GM11168 (cell line): ENCODE measurements at regions not wholly inside any gene's neighbourhood (a gene's known extent, or its start where the extent isn't known, plus 50 kb on each side); places are given as distances from the start of the nearest gene placed in this dataset.

ENCODE experiments used
- in situ Hi-C: fragments of 300-500 bp; cut with MboI; formaldehyde crosslinking; loops from one replicate; pipeline ENCODE4 v1.12.0; 2022; ENCODE audit warnings: low sequenced_read_pairs; ENCODE audit not compliant: unreplicated experiment

DNA sequence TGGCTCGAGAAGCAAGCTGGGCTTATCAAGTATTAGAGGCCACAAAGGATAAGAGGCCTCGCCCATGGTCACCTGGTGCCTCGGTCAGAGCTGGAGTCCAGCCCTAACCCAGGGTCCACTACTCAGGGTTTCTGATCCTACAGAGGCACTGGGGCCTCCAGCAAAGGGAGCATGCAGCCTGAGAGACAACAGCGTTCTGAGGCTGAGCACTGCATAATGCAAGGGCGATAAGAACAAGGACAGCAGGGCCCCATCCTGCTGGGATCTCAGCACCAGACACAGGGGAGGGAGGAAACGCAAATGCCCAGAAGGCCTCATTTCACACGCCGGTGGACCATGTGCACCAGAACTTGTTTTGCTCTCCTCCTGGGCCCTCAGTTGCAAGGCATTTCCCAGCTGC lies 63.0 kb downstream of the C5orf15 start:
- in situ Hi-C loops = no loop called here

DNA sequence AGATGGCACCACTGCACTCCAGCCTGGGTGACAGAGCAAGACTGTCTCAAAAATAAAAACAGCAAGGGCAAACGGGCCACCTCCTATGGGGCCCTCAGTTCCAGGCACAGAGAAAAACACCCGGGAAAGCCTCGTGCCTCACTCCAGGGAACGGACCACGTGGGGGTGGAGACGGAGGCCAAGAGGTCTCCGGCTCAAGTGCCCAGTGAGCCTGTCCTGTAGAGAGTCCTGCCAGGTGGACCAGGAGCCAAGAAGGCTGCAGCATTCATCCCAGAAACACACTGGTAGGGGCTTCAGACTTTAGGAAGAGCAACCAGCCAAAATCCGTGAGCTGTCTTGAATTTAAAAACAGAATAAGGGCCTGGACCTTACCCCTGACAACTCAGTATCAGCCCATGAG lies 63.8 kb downstream of the C5orf15 start:
- in situ Hi-C loops = no loop called here

DNA sequence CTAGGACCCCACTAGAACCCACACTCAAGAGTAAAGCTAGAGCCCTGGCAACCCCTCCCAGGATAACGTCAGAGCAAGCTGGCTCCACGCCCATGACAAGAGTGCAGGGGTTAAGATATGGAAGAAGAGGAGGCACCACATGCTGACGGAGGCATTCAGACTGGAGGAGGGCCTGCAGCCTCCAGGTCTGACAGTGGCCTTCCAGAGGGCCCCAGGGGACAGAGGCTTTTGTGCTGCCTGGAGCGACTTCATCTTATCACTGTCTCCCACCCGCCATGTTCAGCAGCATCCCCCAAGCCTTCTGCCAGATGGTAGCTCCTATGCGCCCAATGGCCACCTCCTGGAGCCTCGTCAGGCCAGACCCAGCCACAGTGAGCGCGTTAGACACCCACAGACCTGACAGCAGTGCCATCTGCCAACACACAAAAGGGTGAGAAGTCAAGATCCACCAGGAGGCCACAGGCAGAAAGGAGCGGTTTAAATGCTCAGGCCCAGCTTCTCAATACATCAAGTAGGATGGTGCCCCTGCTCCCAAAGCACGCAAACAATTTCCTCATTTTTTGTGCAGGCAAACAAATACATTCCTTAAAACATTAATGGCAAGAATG lies 65.8 kb downstream of the C5orf15 start:
- in situ Hi-C loops = no loop called here

DNA sequence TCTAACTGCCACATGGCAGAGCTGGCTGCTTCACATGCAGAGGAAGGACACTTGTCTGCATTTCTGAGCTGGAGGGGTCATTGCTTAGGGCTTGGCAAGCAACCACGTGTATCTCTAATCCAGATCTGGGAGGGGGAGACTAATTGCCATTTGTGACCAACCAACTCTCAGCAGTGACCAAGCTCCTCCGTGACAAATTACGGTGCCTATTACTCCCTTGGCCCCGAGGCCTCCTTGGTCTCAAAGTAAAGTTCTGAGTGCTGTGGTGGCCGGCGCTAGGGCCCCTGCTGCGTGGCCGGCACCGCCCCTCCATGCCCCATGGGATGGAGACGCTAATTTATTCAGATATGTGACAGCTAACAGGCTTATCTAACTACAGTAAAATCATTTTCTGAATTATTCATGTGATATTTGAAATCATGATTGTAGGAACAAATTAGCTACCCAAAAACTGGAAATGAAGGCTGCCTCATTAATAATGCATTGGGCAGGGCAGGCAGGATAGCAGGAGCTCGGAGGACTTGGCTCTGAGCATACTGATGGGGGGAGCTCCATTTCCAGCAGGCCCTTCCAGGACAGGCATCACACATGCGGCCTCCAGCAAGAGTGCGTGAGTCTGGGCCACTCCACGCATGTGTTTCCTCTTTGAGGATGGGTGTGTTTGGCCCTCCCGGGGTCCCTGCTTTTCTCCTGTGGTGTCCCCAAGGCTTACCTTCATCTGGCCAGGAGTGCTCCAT lies 67.7 kb downstream of the C5orf15 start:
- in situ Hi-C loops = no loop called here

DNA sequence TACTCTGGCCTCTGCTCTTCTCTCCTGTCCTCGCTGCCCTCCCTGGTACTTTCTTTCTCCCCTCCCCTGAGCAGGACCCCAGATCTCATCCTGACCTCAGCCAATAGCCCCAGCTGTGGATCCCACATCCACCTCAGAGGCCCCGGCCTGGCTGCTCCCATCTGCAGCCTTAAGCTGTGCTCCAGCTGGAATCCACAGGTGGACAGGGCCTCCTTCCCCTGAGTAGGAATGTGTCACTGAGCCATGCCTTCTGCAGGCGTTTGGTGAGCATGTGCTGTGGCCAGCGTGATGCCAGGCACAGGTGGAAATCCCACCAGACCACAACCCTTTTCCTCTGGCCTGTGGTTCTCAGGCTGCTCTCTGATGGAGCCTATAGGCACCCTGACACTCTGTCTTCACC lies 68.9 kb downstream of the C5orf15 start:
- in situ Hi-C loops = no loop called here

DNA sequence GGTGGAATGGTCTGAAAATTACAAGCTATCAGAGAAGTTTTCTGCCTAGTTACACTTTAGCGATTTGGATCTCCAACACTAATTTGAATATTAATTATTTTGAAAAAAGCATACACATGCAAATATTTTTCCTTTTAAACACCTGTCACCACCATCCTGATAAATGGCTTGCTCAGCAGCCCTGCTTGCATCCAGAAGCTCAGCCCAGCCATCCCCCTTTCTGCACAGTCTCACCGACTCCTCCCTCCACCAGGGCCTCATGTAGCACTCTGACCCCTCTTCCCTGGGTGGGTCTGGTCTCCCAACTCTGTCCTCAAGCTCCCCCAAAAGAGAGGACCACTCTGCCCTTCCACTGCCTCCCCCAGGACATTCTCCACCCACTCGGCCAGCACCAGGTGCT lies 70.0 kb downstream of the C5orf15 start:
- in situ Hi-C loops = no loop called here

DNA sequence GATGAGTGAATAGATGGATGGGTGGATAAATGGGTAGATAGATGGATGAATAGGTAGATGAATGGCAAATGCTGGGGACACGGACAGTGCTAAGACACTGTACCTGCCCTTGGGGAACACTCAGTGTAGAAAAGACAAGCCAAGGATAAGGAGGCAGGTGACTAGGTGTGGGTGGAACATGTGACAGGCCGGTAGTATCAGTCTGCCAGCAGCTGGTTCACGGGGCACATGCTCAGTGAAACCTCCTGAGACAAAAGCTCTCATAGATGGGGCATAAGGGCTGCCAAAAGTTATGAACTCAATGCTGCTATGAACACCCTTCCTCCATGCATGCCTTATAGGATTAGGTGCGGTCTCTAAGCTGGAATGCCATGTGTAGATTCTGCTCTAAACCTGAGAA lies 71.0 kb downstream of the C5orf15 start:
- in situ Hi-C loops = no loop called here

DNA sequence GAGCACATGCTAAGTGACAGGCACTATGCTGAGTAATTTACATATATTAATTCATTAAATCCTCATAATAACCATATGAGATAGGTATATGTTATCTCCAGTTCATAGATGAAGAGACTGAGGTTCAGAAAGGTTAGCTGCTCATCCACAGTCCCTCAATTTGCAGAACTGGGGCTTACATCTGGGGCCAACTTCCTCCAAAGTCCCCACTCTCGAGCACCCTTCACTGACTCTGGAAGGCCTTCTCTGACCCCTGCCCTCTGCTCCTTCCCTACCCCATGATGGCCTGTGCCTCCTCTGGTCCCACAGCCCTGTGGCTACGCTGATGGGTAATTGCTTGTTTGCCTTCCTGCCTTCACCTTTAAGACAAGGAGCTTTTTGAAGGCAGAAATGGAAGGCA lies 71.6 kb downstream of the C5orf15 start:
- in situ Hi-C loops = no loop called here

DNA sequence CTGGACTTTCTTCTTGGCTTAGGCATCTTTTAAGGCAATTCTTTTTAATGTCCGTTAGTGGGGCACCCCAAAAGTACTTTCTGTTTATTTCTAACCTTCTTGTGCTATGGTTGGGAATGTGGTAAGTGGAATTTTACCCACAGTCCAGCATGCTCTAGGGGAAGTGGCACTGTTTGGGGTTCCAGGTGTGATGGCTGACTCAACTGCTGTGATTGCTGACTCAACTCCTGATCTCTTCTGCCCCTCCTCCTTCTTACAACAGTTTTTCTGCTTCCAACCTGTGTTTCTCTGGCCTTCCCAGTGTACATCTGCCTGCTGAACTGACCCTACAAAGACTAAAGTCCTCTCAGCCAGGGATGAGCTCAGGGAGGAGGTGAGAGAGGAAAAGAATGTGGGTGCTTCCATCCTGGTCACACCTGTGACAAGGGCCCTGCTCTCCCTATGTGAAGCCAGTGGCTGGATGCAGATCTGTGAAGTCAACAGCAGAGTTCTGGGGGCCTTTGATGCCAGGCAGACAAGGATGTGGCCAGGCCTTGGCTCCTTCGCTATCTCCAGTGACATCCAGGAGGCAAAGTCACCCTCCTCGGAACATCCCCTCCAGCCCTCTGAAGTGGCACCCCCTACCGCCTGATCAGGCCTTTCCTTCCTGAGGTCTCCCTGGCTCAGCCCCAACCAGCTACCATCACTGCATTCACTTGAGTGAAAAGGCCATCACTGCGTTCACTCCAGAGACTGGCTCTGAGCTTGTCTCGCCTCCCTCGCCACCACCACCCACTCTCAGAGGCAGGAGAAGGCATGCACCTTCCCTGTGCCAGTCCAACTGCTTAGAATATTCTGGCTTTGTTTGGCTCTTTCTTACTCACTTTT lies 72.2 kb downstream of the C5orf15 start:
- in situ Hi-C loops = no loop called here

DNA sequence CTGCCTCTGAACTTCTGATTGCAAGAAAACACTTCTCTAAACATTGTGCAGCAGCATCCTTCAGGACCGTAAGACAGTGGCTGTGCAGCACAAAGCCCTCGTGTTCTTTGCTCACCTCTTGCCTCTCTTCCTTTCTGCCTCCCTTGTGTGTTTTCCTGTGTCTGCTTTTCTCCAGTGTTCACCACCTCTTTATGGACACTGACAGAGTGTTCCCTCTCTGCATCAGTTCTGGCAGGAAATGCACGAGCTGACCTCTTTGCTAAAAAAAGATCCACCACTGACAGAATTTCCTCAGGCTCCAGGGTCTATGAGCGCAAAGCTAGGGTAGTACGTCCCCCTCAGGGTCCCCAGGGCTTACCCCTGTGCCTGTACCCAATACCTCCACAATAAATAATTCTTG lies 74.3 kb downstream of the C5orf15 start:
- in situ Hi-C loops = no loop called here

DNA sequence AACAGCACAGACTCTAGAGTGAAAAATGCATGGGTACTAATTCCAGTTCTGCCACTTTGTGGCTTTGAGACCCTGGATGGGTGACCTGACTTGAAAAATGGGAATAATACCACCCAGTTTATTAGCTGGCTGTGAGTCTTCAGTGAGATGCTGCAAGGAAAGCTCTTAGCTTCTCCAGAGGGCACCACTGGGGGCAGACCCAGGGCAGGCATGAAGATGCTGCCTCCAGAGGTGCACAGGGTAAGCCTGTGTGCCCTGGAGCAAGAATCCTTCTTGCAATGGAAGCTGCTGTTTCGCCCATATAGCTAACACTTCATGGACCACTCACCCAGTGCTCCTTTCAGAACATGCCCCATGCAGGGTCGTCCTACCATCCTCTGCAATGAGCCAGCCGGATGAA lies 75.7 kb downstream of the C5orf15 start:
- in situ Hi-C loops = no loop called here

DNA sequence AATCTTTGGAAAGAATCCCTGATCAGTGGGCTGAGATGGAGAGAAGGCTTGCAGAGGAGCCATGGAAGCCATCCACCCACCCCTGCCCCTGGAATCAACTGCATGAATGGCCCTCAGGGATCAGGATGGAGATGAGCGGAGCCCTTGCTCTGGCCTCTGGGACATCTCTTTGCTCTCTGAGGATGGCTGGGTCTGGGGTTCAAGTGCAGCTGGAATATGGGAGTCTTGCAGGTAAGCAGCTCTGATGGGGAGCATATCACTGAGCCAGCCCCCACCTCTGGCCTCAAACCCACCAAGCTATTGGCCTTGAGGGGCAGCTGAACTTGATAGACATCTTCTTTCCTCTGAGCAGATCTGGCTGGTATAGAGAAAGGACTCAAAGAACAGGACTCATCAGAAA lies 76.1 kb downstream of the C5orf15 start:
- in situ Hi-C loops = no loop called here

DNA sequence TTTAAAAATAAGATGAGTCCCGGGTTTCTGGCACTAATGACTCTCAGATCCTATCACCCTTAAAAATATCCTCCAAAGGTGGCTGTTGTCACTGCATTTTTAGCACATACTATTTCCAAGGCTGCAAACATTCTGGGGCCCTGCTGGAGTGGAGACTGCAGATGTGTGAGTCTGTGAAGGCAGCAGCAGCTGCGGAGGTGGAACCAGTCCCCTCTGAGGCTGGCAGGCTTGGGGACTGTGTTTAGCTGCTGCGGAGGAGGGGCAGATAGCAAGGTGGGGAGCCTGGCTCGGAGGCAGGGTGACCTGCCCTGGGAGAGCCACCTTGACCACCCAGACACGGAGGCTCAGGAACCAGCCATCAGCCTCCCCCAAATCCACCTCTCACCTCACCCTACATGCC lies 77.0 kb downstream of the C5orf15 start:
- in situ Hi-C loops = no loop called here

DNA sequence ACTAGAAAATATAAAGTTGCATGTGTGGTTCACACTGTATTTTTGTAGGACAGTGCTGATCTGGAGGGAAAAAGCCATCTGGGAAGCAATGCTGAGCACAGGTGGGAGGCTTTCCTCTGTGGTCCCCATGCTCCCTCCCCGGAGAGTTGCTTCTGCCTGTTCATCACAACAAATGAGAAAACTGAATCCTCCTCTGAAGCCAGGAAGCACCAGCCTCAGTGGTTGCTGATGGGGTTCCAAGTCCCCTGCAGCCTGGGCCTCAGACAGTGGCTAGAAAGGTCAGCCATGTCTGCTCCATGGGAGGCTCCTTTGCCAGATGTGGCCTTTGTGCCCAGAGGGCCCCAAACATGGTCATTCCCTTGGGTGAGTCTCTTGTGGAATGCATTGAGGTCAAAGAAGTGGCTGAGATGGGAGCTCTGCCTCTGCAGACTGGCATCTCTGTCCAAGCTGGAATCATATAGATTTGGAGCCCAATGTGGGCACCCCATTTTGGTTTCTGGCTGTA lies 77.6 kb downstream of the C5orf15 start:
- in situ Hi-C loops = no loop called here

DNA sequence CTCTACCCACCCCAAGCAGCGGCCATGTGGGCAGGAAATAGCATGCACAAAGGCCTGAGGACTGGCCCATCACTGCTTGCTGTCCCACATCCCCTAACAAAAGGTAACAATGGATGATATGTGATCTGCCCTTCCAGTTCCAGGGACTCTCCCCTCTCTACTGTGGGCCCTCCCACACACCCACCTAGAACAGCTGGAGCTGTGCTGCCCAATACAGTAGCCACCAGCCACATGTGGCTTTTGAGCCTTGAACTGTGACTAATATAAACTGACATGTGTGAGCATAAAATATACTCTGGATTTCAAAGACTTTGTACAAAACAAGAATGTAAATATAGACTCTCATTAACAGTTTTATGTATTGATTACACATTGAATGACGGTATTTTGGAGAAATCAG lies 78.1 kb downstream of the C5orf15 start:
- in situ Hi-C loops = no loop called here

DNA sequence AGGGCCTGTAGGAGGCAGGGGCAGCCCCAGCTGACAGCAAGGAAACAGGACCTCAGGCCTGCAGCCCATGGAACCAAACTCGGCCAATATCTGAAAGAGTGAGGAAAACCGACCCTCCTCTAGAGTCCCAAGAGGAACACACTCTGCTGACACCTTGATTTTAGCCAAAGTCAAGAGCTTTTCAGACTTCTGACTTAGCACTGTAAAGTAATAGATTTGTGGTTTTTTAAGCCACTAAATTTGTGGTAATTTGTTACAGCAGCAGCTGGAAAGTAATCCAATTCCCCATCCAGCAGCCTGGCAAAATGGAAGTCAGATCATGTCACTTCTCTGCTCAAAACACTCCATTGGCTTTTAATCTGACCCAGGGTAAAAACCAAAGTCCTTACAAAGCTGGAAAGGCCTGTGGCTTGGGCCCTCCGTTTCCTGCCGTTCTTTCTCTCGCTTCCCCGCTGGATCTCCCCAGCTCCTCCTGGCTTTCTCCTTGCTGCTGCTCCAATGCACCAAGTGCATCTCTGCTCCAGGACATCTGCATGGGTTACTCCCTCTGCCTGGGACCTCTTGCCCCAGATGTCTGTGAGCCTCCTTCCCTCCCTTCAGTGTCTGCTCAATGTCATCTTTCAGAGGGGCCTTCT lies 79.0 kb downstream of the C5orf15 start:
- in situ Hi-C loops = no loop called here

DNA sequence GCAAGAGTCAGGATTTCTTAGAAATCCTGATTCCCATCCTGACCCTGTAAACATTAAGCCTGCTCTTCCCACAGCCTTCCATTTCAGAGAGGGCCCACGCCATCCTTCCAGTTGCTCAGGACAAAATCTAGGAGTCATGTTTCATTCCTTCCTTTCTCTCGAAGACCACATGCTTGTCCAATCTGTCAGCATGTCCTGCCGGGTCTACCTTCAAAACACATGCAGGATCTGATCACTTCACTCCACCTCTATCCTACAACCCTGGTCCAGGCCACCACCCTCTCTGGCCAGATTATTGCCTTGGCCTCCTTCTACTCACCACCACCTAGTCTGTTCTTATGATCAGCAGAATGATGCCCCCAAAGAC lies 79.8 kb downstream of the C5orf15 start:
- in situ Hi-C loops = no loop called here

DNA sequence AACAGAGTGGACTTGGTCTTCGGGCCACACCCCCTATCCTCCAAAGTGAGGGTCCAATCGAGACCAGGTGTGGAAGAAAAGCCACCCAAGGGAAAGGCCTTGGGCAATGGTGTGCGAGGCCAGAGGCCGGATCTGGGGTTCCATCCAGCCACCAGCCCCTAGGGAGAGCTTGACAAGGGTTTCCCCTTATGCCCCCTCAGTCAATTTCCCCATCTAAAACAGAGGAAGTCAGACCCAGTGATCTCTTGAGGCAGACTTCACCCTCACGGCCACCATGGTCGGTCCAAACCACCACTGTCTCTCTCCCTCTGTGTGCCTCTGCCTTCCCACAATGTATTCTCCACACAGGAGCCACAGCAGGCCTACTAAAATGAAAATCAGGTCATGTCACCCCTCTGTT lies 82.9 kb downstream of the C5orf15 start:
- in situ Hi-C loops = no loop called here

DNA sequence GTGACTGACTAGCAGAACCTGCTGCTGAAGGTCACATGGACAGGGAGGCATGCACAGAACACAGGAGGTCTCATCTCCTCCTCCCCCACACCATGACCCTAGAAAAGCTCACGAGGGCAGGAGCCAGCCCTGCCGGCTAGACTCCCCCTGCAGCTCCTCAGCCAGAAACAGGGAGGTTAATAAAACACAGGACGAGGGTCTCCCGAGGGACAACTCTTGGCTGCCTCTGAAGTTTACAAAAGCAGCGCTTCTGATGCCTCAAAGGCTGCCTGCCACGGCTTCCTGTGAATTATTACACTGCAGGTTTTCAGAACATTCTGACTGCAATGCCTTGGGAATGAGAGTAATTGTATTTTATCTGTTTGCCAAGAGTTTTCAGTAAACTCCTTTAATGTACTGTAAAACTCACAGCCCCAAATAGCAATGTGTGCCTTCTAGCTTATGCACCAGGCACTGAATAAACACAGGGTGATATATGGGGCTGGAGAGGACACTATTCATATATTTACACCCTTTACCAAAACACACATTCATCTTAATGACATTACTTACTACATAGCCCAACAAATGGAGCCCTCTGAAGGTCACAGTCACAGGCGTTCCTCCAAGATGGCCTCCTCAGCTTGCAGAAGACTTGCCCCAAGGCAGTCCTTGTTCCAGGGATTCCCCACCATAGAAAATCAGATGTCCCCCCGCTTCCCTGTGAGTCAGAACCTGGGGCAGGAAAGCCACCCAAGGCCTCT lies 83.7 kb downstream of the C5orf15 start:
- in situ Hi-C loops = no loop called here

DNA sequence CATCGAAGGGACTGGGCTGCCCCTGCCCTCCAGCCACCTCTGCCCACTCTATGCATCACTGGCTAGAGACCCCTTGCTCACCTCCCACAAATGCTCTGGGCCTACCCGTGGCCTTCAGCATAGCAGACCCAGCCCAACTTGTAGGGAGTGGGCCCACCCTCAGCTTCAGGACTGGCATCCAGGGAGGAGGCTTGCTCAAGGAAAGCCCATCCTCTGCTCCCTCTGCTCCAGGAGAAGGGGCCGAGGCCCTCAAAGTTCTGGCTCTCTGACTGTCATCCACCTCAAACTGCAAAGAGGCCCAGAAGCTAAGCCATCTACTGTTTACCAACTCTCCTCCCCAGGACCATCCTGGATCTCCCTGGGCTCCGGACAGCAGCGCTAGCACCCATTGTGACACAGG lies 84.5 kb downstream of the C5orf15 start:
- in situ Hi-C loops = no loop called here
